Testis (tissue), 2 donors: ENCODE measurements at regions not wholly inside any gene's neighbourhood (a gene's known extent, or its start where the extent isn't known, plus 50 kb on each side); places are given as distances from the start of the nearest gene placed in this dataset.

Experiments used
- CTCF ChIP-seq, 3 experiments: fragments of 450-650 bp in 2 of 3; fragments of 200-600 bp in 1 of 3; sonication (generic) in 1 of 3; IDR thresholded peaks; one replicate each; pipeline ENCODE4 v1.5.1; 2016 to 2019; ENCODE audit warnings: antibody characterized with exemption in 3 of 3, mild to moderate bottlenecking in 2 of 3, moderate library complexity in 1 of 3
- POLR2A ChIP-seq: fragments of 450-650 bp; IDR thresholded peaks from one replicate; pipeline ENCODE4 v1.6.1; 2017; ENCODE audit warnings: antibody characterized with exemption, mild to moderate bottlenecking, moderate library complexity

GRCh38 chr3:22326305-22326704 is 575.3 kb upstream of the ZNF385D start:
- no peak for TF ChIP-seq POLR2A
- TF ChIP-seq CTCF (IDR thresholded peaks at IDR 0.05), result no peak
